OCI-LY1 (cell line): ENCODE measurements at regions not wholly inside any gene's neighbourhood (a gene's known extent, or its start where the extent isn't known, plus 50 kb on each side); places are given as distances from the start of the nearest gene placed in this dataset.

Source experiments
- H2AFZ ChIP-seq: fragments of 200-600 bp; sonication (generic), shearing (Covaris generic); 2 replicates; pipeline ENCODE4 v1.6.0; 2014; ENCODE audit warnings: antibody characterized with exemption, mild to moderate bottlenecking, low read length
- H3F3A ChIP-seq: fragments of 200-600 bp; sonication (generic), shearing (Covaris generic); 2 replicates; pipeline ENCODE4 v1.6.0; 2014; ENCODE audit warnings: mild to moderate bottlenecking, antibody characterized with exemption, low read length, moderate library complexity; ENCODE audit not compliant: insufficient read depth
- H3K27ac ChIP-seq: fragments of 200-600 bp; sonication (generic); 2 replicates; pipeline ENCODE4 v1.5.1; 2014; ENCODE audit warnings: low read length, mixed run types, mild to moderate bottlenecking, low read depth; ENCODE audit not compliant: poor library complexity, severe bottlenecking
- H3K27me3 ChIP-seq: fragments of 200-600 bp; sonication (generic); 2 replicates; pipeline ENCODE4 v1.6.0; 2014; ENCODE audit warnings: antibody characterized with exemption, mild to moderate bottlenecking, low read length, moderate library complexity; ENCODE audit not compliant: insufficient read depth
- H3K36me3 ChIP-seq: fragments of 200-600 bp; sonication (generic); 2 replicates; pipeline ENCODE4 v1.6.1; 2014; ENCODE audit warnings: mild to moderate bottlenecking, antibody characterized with exemption, low read length, moderate library complexity, mixed read lengths; ENCODE audit not compliant: insufficient read depth
- H3K4me1 ChIP-seq: fragments of 200-600 bp; sonication (generic); 2 replicates; pipeline ENCODE4 v1.5.1; 2014; ENCODE audit warnings: mild to moderate bottlenecking, low read length, moderate library complexity; ENCODE audit not compliant: insufficient read depth, severe bottlenecking
- H3K4me2 ChIP-seq: fragments of 200-600 bp; sonication (generic), shearing (Covaris generic); 2 replicates; pipeline ENCODE4 v1.6.1; 2014; ENCODE audit warnings: low read length
- H3K4me3 ChIP-seq: fragments of 200-600 bp; sonication (generic); 2 replicates; pipeline ENCODE4 v1.5.1; 2014; ENCODE audit warnings: low read length, low read depth, mild to moderate bottlenecking, mixed read lengths; ENCODE audit not compliant: poor library complexity, severe bottlenecking
- H3K79me2 ChIP-seq: fragments of 200-600 bp; shearing (Covaris generic); 2 replicates; pipeline ENCODE4 v1.6.1; 2016; ENCODE audit warnings: mixed run types, low read length, mixed read lengths; ENCODE audit not compliant: insufficient read depth
- H3K9ac ChIP-seq: fragments of 200-600 bp; sonication (generic), shearing (Covaris generic); 2 replicates; pipeline ENCODE4 v1.6.1; 2014; ENCODE audit warnings: mild to moderate bottlenecking, low read length, mixed read lengths
- H3K9me2 ChIP-seq: fragments of 200-600 bp; sonication (generic), shearing (Covaris generic); 2 replicates; pipeline ENCODE4 v1.6.1; 2014; ENCODE audit warnings: low read depth, mild to moderate bottlenecking, low read length, mixed read lengths
- H3K9me3 ChIP-seq: fragments of 200-600 bp; shearing (Covaris generic); 2 replicates; pipeline ENCODE4 v1.6.1; 2014; ENCODE audit warnings: low read length, mixed read lengths
- H4K20me1 ChIP-seq: fragments of 200-600 bp; sonication (generic), shearing (Covaris generic); 2 replicates; pipeline ENCODE4 v1.6.0; 2016; ENCODE audit warnings: mild to moderate bottlenecking, low read length; ENCODE audit not compliant: insufficient read depth
- EZH2 ChIP-seq: fragments of 200-600 bp; sonication (generic), shearing (Covaris generic); IDR thresholded peaks from 2 replicates; pipeline ENCODE4 v1.8.0; 2017; ENCODE audit warnings: borderline replicate concordance, mixed run types, mild to moderate bottlenecking, antibody characterized with exemption, low read length, moderate library complexity, mixed read lengths
- TF ChIP-seq, protein P1 (sequence below): fragments of 200-600 bp; sonication (generic), shearing (Covaris generic); IDR thresholded peaks from 2 replicates; pipeline ENCODE4 v1.5.1; 2017; ENCODE audit warnings: mild to moderate bottlenecking, antibody characterized with exemption, low read length, moderate library complexity, mixed read lengths

DNA sequence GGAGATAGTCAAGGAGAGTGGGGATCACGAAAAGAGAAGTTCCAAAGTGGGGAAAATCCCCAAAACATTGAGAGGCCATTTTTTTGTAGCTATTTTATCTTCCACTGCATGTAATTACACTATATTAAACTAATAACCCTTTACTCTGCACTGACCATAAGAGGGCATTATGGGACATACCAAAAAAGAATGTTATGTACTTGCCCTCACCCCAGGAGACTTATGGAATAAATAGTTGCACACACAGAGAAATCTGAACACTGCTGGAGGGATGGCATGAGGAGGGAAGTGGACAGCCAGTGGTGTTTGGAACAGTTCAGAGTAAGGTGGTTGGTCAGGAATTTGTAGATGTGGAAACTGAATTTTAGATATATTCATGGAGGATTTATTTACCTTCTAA lies 422.9 kb downstream of the SNAPC1 start:
- Histone ChIP-seq H3K79me2 (no peaks in the 10 kb centered on the region), H3K36me3 (no peaks in the 10 kb centered on the region), H3K9ac (no peak overlapping the region), H4K20me1 (no peaks in the 10 kb centered on the region), H3K4me2 (no peak overlapping the region), H3K4me3 (no peak overlapping the region), H3K4me1 (no peaks in the 10 kb centered on the region), H3K9me2 (no peaks in the 10 kb centered on the region), H2AFZ (no peak overlapping the region), H3F3A (no peaks in the 10 kb centered on the region), H3K27me3 (no peaks in the 10 kb centered on the region), H3K27ac (no peak overlapping the region), H3K9me3 (no peaks in the 10 kb centered on the region)
- TF ChIP-seq, protein P1, sequence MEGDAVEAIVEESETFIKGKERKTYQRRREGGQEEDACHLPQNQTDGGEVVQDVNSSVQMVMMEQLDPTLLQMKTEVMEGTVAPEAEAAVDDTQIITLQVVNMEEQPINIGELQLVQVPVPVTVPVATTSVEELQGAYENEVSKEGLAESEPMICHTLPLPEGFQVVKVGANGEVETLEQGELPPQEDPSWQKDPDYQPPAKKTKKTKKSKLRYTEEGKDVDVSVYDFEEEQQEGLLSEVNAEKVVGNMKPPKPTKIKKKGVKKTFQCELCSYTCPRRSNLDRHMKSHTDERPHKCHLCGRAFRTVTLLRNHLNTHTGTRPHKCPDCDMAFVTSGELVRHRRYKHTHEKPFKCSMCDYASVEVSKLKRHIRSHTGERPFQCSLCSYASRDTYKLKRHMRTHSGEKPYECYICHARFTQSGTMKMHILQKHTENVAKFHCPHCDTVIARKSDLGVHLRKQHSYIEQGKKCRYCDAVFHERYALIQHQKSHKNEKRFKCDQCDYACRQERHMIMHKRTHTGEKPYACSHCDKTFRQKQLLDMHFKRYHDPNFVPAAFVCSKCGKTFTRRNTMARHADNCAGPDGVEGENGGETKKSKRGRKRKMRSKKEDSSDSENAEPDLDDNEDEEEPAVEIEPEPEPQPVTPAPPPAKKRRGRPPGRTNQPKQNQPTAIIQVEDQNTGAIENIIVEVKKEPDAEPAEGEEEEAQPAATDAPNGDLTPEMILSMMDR: no peak
- no peak for TF ChIP-seq EZH2

DNA sequence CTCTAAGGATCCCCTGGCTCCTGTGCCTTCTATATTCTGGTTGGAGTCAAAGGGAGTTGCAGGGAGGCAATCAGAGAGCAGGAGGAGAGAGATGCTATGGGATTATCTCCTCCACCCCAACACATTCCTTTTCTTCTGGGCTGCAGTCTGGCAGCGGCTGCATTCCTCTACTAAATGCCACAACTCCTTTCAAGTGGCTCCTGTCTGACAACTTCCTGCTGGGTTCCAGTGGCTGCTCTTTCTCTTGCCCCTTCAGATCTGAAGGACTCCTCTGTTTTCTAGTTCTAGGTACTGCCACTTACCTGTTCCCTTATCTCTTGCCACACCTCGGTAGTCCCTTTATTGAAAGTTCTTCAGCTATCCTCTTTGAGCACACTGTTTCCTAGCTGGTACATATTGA lies 425.0 kb downstream of the SNAPC1 start:
- no peaks in the 10 kb centered on the region for H3K9me3 ChIP-seq
- H3K79me2 ChIP-seq: no peaks in the 10 kb centered on the region
- H3K4me1 ChIP-seq: no peaks in the 10 kb centered on the region
- H3K4me2 ChIP-seq: no peak overlapping the region
- no peak overlapping the region for H2AFZ ChIP-seq
- H3K9me2 ChIP-seq: no peaks in the 10 kb centered on the region
- no peak overlapping the region for H3K27ac ChIP-seq
- H3K9ac ChIP-seq: no peak overlapping the region
- H3K36me3 ChIP-seq: no peaks in the 10 kb centered on the region
- H3K4me3 ChIP-seq: no peak overlapping the region
- H3F3A ChIP-seq: no peaks in the 10 kb centered on the region
- H4K20me1 ChIP-seq: no peaks in the 10 kb centered on the region
- H3K27me3 ChIP-seq: no peaks in the 10 kb centered on the region
- TF ChIP-seq, protein P1: no peak
- no peak for TF ChIP-seq EZH2

DNA sequence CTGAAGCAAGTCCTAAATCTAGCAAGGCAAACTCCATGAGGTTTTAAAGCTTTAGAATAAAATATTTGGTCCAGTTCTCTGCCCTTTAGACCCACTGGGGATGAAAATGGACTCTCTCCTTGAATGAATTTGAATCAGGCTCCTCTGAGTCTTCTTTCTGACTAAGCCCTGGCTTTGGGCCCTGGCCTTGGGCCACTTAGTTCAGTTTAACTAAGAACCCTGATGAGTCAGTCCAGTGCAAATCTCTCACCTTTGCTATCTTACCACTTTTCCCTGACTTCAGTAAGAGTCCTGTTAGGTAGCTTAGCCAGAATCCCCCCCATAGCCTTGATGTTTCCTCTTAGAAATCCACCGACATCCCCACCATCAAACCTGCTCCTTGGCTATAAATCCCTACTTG lies 427.5 kb downstream of the SNAPC1 start:
- Histone ChIP-seq H3K4me3 (no peak overlapping the region), H3K36me3 (no peaks in the 10 kb centered on the region), H4K20me1 (no peaks in the 10 kb centered on the region), H2AFZ (no peak overlapping the region), H3F3A (no peaks in the 10 kb centered on the region), H3K79me2 (no peaks in the 10 kb centered on the region), H3K27me3 (no peaks in the 10 kb centered on the region), H3K4me1 (no peaks in the 10 kb centered on the region), H3K27ac (no peak overlapping the region), H3K9me3 (no peaks in the 10 kb centered on the region), H3K9ac (no peak overlapping the region), H3K9me2 (no peaks in the 10 kb centered on the region), H3K4me2 (no peak overlapping the region)
- TF ChIP-seq EZH2: no peak
- TF ChIP-seq, protein P1: no peak
